OCI-LY3 (cell line): ENCODE measurements at regions not wholly inside any gene's neighbourhood (a gene's known extent, or its start where the extent isn't known, plus 50 kb on each side); places are given as distances from the start of the nearest gene placed in this dataset.

ENCODE experiments used
- CTCF ChIP-seq: fragments of 200-600, 300-600 bp; sonication (generic); IDR thresholded peaks from 2 replicates; pipeline ENCODE4 v1.5.1; 2014; ENCODE audit warnings: antibody characterized with exemption, low read length, low read depth
- EZH2phosphoT487 ChIP-seq: fragments of 200-600 bp; shearing (Covaris generic); IDR thresholded peaks from 2 replicates; pipeline ENCODE4 v1.6.1; 2018; ENCODE audit warnings: antibody characterized with exemption, mixed run types, low read depth

DNA sequence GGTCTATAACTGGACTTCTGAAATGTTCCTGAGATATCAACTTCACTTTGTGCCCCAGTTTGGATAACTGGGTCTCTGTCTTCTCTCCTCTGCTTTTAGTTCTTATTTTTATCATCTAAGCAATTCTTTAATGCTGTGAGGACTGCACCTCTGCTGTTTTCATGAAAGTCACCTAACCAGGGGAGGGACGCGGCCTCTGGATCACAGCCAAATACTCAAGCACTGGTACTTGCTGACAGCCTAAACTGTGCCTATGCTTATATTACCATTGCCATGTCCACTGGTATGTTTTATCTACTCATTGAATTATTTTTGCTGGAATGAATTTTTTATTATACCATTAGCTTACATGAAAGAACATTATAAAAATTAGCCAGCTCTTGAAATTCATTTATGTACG is 674.0 kb downstream of the DMRTA1 start:
- TF ChIP-seq CTCF (no peak), EZH2phosphoT487 (no peak)
